Pulmonary artery endothelial cell (primary cell): ENCODE measurements at regions not wholly inside any gene's neighbourhood (a gene's known extent, or its start where the extent isn't known, plus 50 kb on each side); places are given as distances from the start of the nearest gene placed in this dataset.

Source experiments
- DNase-seq: peaks from one replicate; pipeline ENCODE4 v3.0.0-alpha.2; 2011; ENCODE audit warnings: low read depth, low spot score

DNA sequence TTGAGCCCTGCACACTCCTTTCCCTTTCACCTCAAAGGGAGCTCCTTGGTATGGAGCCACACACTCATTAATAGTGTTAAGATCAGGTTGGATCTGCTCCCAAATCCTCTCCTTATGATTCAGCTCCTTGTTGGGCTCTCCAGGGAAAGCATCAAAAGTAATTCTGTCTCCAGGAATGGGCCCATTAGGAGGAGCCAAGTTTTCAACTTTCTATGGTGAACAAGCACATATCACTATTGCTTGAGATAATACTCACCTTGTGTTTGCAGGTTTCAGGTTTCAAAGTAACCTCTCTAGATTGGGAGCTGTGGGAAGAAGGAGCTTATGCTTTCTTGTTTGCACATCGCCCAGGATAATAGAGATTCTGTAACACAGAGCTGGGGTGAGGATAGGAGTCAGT, 164.8 kb downstream of the TNFSF18 start:
- no peak for DNase-seq

DNA sequence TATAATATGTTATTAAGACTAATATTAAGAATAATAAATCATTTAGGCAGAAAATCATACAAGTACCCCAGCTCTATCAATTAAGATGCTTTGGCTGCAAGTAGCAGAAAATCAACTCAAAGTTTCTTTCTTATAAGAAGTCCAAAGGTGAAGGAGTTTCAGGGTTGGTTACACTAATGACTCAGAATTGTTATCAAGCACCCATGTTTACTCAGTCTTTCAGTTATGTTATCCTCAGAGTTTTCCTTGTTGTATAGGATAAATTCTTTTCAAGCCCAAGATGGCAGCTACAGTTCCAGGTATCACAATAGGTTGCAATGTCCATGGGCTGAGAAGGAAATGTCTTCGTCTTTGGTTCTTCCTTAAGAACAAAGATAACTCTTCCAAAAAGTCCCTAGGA, 163.6 kb downstream of the TNFSF18 start:
- DNase-seq, result no peak

DNA sequence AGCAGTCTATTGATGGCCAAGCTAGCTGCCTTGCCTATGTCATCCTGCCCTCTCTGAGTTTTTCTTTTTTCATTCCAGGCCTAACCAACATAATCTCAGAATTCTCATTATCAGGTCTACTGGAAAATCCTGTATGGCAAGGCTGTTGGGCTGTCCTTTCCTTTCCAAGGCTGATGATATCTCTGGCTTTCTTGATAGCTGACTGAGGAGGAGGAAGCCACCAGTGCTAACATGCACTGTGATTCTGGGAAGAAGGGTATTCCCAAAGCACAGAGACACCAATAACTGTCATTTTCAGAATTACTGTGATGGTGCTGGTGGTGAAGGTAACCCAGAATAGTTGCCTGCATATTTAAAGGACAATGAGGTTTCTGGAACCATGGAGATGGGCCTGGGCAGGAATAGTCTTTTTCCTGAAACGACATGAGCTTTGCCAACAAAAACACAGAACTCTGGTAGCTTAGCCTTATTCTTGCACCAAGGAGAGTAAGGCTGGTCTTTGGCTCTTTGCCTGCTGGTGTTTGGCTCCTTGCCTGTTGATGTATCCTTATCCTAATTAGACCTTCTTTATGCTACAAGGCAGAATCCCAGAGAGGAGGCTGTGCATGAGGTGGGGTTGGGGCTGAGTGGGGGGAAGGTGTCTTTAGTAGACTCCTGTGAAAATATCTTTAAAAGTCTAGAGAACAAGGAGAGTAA, 157.4 kb downstream of the TNFSF18 start:
- peak; percentile 64 for DNase-seq

DNA sequence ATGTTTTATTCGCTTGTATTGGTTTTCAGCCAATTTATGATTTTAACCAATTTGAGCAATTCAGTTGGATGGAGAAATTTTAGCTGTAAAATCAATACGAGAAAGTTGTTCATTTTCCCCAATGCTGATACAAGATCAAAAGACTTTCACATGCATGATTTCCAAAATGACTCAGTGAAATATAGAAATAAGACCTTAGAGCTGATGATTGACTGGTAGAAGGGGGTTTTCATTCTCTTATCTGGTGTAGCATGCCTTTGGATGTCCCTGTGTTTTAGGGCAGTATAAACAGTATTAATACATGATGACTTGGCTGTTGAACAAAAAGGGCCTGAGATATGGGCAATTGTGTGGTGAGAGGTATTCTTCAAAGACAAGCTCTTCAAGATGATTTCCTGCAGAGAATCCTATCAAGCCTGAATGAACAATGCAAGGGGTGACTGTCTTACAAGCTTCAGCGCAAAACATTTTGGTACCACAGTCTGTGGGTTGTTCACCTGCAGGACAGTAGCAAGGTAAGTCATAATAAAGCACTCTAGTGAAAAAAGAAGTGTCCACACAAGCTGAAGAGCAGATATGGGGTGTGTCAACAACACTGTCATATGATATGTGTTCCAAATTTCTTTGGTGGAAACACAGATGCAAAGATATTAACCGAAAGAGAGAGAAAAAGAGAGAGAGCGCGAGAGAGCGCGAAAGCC, 156.2 kb downstream of the TNFSF18 start:
- DNase-seq, result no peak

DNA sequence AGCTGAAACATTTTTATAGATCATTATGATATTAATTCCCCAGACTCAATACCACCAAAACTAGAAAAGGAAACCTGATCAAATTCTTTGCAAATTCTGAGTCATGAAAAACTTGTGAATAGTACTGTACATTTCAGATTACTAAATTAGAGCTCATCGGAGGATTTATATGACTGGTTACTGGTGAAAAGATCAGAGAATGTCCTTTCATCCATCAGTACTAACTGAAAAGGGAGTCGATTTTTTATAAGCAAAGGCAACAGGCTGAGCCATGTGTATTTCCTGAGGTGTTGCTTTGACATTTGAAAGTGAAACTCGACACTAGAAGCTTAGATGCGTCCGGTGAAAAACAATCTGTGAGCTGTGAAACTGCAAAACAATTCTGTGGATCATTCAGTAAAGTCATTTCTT, 155.7 kb downstream of the TNFSF18 start:
- peak; percentile 57 for DNase-seq

DNA sequence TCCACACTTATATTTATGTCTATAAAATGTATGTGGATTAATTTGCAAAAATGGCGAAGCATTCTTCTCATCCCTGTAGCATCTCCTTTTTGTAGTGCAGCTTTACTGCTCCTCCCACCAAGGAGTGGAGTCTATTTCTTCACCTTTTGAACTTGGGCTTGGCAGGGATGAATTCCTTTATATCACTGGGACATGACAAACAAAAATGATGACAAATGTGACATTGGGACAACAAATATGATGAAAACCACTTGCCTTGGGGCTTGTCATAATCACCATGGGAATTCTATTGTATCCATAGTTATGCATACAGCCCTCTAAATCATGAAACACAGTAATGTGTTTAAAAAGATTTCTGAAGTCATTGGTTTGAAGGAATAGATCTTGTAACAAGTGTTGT, 155.0 kb downstream of the TNFSF18 start:
- no peak for DNase-seq

DNA sequence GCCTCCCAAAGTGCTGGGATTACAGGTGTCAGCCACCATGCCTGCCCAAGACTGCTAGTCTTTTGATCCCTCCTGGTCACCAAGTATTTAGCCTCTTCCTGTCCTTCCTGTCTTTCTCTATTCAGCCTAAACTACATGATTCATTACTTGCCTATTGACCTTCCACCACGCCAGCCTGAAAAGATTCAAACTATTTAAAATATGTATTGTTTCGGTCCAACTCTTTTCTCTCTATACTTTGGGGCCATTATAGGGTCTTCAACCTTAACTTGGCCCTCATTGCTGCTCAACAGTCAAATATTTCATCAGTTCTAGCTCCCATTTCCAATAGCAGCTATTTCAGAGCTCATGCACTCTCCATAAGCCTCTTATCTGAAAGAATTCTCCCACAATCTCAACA, 153.0 kb downstream of the TNFSF18 start:
- peak; percentile 57 for DNase-seq

DNA sequence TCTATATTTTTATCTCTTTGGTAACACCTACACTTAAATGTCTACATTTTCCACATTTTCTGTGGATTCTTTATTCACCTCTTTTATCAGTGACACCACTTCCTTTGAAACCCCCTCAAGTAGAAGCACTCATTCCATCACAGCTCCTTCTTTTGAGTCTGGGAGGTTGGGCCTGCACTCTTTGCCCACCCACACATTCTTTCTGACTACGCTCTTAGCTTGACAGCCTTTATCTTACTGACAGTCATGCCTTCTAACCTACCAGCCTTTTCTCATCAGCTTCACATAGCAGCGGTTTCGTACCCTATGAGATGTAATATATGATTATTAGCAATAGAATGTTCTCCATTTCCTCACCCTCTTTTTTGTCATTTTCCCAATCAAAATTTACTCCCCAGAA, 151.9 kb downstream of the TNFSF18 start:
- no peak for DNase-seq

DNA sequence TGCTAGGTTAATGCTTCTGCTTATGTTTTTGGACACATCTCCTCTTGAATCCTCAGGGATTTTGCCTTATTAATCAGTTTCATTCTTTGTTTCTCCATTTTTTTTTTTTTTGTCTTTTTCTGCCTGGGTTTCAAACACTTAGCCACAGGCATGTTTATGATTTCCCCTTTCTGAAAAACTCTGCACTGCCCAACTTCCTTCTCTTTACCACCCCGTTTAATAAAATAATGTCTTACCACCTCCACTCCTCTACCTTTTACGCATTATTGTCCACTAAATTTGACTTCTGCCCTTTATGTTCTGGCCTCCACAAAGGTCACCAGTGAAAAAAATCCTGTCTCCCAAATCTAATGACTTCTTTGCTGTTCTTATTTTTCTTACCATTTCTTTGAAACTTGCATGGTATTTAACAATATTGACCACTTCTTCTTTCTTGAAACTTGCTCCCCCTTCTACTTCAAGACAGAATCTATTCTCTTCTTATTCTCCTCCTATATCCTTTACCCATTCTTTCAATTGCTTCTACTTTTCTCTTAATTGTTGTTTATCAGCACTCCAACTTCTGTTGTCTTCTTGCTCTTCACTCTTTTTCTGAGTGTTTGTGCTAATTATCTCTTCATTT, 150.3 kb downstream of the TNFSF18 start:
- DNase-seq, result no peak

DNA sequence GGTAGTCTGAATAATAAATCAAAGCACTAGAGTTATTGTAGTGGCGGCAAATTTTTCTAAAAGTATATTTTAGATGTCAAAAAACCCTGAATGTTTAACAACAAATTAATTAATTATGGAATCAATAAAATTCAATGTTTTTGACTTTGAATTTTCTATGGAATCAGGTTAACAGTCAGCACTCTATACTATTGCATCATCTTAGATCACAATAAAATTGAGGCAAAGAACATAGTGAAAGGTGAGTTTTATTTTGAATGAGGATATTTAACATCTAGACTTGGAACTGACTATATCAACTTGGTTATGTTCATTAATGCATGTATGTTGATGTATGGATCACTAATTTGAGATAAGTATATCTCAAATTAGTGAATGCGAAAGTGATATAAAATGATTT, 148.5 kb downstream of the TNFSF18 start:
- DNase-seq, result no peak

DNA sequence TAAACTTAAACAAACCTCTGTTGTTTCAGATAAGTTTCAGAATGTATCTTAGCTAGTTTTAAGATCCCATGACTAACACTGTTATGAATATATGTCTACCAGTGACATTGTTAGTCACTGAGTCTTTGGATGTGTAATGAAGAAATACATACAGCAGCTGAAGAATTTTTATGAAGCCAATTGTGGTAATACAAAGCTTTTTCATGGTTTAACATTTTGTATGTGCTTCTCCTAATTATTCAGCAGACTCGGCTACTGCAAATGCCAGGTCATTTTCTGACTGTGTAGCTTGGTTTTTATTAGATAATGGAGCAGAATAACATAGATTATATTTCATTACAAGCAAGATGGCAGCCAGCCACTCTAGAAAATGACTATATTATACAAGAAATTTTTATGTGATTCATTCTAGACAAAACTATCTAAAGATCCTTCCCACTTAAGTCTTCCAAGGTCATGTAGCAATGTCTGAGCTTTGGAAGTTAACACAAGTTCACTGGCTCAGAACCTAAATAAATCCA, 147.8 kb downstream of the TNFSF18 start:
- DNase-seq, result no peak

DNA sequence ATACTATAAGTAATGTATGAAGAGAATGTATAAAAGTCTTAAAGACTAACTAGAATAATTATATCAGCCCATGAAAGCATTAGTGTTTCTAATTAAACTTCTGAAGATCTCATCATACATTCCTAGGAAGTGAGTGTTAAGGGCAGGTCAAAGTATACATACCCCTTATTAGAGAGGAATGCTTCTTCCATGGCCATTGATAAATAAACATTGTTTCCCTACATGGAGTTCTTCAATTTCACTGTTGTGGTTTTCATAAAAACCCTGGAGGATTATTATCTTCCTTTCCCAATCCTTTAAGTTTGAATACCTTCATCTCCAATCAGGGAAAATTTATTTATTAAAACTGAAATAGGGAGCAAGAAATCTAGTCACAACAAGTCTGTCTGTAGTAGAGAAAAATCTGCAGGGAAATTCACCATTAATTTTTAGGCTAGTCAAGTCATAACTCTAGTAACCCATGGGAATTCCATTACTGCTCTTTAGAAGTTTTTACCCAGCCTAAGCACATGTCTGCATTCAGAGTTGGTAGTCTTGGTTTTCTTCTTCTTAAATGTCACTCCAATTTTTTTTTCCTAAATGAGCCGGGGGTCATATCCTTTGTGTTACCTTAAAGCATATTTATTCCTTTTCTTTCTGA, 147.0 kb downstream of the TNFSF18 start:
- DNase-seq, result no peak

DNA sequence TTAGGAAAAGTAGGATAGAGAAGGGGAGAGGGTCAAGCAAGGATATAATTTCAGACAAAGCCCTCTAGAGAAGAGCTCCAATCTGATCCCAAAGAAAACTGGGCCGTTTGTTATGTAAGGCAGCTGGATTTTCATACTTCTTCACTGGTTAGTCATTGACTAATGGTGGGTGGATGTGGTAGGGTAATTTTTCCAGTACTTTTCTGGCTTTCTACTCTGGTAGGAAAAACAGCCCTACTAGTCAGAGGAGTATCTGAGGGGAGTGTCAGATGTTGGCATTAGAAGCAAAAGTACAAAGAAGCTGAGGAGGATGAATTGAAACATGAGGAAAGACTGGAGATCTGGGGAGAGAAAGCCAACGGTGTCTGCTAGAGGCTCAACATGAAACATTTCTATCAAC, 145.3 kb downstream of the TNFSF18 start:
- no peak for DNase-seq

DNA sequence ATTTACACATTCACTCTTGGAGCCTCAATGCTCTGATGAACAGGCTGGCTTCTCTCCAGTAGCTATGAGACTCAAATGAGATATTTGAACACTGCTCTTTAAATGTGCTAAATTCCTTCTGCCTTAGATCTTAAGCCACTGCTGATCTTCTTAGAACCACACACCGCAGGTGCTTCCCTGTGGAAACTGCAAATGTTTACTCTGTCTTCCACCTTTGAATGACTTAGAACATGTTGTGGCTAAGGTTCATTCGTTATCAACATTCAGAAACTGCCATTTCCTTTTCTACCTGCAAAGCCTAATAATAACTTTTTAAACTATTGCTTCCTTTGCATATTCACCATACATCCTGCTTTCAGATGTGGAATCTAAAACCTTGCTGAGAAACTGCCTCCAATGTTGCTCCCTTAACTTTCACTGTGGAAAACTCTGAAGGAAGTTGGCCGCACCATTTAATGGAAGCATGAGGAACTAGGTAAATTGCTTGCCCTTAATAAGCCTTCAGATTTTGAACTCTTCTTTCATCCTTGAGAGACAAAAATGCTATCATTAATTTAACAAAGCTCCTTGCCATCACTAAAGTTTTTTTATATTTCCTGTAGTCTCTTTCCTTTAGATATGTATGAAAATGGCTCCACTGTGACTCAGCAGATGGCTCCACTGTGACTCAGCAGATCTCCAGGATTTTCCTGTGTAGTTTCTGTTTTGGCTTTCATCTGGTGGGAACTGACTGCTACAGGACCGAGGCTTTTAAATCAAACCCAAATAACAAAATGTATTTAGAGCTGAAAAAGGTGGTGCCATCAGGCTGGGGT, 143.8 kb downstream of the TNFSF18 start:
- peak; percentile 86 for DNase-seq

DNA sequence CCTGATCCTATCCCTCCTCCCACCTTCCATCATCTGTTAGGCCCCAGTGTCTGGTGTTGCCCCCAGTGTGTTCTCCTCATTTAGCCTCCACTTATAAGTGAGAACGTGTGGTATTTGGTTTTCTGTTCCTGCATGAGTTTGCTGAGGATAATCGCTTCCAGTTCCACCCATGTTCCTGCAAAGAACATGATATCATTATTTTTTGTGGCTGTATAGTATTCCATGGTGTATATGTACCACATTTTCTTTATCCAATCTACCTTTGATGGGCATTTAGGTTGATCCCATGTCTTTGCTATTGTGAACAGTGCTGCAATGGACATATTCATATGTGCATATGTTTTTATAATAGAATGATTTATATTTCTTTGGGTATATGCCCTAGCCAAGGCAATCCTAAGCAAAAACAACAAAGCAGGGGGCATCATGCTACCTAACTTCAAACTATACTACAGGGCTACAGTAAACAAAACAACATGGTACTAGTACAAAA, 142.9 kb downstream of the TNFSF18 start:
- DNase-seq, result no peak

DNA sequence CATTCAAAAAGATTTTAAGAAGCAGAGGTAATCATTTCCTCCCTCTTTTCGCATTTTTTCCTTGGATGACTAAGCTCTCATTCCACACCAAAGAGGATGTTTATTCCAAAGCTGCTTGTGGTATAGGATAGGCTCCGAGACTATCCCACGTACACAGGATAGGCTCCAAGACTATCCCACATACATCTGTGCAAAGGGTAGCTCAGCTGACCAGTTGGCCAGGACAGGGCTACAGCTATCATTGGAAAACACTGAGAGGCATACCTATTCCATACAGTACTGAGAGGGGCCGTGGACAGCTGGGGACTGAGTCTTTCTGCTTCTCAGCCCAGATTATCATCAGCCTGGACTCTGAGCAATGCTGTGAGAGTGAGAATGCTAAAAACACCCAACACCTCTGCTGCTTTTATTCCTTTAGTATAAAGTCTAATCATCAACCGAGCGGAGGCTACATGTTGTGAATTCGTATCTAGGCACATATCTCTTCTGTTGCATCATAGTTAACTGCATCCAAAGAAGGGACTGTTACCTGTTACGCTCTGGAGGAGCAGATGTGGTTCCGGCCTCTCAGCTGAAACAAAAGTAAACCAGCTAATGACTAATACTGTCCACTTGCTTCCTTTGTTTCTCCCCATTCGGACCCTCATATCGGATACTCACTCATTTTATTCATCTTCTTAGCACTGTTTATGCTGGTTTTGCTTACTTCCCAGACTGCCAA, 141.0 kb downstream of the TNFSF18 start:
- peak; percentile 94 for DNase-seq

DNA sequence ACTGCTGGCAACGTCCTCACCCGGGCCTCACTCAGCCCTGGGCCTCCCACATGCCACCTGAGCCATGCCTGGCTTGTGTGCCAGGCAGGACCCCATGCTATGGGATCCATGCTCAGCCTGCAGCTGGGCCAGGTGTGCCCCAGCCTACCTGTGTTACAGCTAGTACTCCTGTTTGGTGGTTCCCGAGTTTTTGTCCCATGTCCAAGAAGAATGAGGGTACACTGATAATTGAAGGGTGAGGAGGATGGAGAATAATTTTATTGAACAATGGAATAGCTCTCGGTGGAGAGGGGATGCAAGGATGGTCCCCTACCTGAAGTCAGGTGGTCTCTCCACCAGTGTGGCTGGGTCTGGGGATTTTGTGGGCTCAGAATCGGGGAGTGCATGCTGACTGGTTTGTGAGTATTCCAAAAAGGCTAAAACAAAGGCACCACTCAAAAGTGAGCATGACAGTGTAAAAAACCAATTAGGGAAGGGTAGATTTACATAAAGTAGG, 137.9 kb downstream of the TNFSF18 start:
- DNase-seq, result no peak

DNA sequence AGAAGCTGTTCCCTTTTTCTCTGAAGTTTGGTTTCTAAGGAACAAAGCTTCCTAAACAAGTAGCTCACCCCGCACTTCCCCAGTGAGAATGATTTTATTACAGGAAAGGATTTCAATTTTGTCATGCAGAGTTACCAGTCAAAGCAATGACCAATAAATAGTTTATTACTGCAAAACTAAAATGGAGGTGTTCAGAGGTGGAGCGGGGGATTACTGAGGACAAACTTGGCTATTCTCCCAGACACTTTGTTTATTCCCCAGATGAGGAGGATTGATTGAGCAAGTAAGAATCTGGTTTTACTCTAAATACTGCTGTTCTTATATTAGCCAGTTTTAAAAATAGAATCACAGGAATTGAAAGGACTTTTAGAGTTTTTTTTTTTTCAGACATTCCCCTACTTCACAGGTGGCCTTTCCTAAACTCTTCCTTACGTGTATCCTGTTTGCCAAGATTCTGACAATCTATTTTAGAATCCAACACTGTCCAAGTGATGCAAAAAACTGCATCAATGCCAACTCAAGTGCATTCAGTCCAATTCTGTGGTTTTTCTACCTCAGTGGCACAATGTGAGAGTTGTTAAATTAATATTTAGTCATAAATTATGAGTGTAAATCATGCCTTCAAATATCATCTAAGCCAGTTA, 136.1 kb downstream of the TNFSF18 start:
- no peak for DNase-seq

DNA sequence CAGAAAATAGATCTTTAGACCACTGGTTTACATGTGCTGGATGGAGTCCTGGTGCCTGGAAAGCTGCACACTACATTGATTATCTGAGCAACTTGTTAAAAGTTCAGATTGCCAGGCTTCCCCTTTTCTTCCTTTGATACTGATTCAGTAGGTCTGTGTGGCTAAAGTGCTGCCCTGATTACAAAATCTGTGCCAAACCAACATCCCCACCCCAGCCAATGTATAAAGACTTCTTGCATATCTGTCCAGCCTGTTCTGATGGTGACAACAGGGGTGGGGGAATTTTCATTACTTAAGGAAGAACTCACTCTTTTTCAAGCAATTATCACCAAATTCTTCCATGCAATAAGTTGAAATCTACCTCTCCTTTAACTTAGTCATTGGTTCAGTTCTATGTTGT, 135.5 kb downstream of the TNFSF18 start:
- DNase-seq, result no peak

DNA sequence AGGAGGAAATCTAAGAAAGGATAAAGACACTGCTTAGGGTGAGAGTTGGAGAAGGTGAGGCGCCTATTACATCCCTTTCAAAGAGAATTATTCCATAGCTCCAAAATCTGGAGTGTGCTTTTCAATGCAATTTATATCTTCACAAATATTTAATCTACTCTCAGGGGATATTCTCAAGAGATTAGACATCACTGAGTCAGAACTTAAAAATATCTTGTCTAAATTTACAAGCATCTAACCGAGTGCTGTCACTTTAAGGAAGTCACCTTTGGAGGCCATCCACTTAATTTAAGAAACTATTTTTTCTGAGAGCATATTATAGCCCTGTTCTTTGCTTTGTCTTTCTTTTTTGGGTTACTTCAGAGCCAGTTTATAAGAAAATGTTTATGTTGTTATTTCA, 134.6 kb downstream of the TNFSF18 start:
- DNase-seq, result no peak
